Testis (tissue), 2 donors: ENCODE measurements at regions not wholly inside any gene's neighbourhood (a gene's known extent, or its start where the extent isn't known, plus 50 kb on each side); places are given as distances from the start of the nearest gene placed in this dataset.

Experiments used
- DNase-seq: peaks from one replicate; pipeline ENCODE4 v3.0.0-alpha.2; 2019
- H3K27ac ChIP-seq, 2 donors: fragments of 200-600 bp; sonication (generic); one replicate each; pipeline ENCODE4 v1.5.1; 2019
- H3K27me3 ChIP-seq: fragments of 200-600 bp; sonication (generic); one replicate; pipeline ENCODE4 v1.5.1; 2019
- H3K36me3 ChIP-seq: fragments of 200-600 bp; sonication (generic); one replicate; pipeline ENCODE4 v1.5.1; 2017; ENCODE audit warnings: low read depth; ENCODE audit errors: missing control alignments
- H3K4me1 ChIP-seq: fragments of 200-600 bp; sonication (generic); one replicate; pipeline ENCODE4 v1.5.1; 2019
- H3K4me3 ChIP-seq, 2 donors: fragments of 200-600 bp; sonication (generic); one replicate each; pipeline ENCODE4 v1.5.1; 2017 to 2019
- H3K9me3 ChIP-seq: fragments of 200-600 bp; sonication (generic); one replicate; pipeline ENCODE4 v1.5.1; 2017
- CTCF ChIP-seq, 3 experiments: fragments of 450-650 bp in 2 of 3; fragments of 200-600 bp in 1 of 3; sonication (generic) in 1 of 3; IDR thresholded peaks; one replicate each; pipeline ENCODE4 v1.5.1; 2016 to 2019; ENCODE audit warnings: antibody characterized with exemption in 3 of 3, mild to moderate bottlenecking in 2 of 3, moderate library complexity in 1 of 3
- POLR2A ChIP-seq: fragments of 450-650 bp; IDR thresholded peaks from one replicate; pipeline ENCODE4 v1.6.1; 2017; ENCODE audit warnings: antibody characterized with exemption, mild to moderate bottlenecking, moderate library complexity
- whole genome bisulfite sequencing, 2 donors: methylation state at CpG; one replicate each; pipeline ENCODE4 v1.1.5; 2018; 5-methylcytosine and 5-hydroxymethylcytosine counted together
- intact Hi-C: fragments of 100-400 bp; cut with DNase I; formaldehyde crosslinking; loops from one replicate; pipeline ENCODE4 v1.15.1; 2023; ENCODE audit warnings: low total_unique reads

GRCh38 chr4:78695910-78696309 is 80.2 kb upstream of the BMP2K start:
- no peak for TF ChIP-seq CTCF (IDR thresholded peaks at IDR 0.05)
- no peak for TF ChIP-seq POLR2A
- intact Hi-C loops, result no loop called here
- no peaks in the 10 kb centered on the region for H3K9me3 ChIP-seq
- no peaks in the 10 kb centered on the region for H3K4me1 ChIP-seq
- H3K36me3 ChIP-seq, result no peaks in the 10 kb centered on the region
- no peaks in the 10 kb centered on the region for H3K27me3 ChIP-seq
- H3K27ac ChIP-seq, result no peak overlapping the region
- no peak overlapping the region for H3K4me3 ChIP-seq
- 49 to 55% methylated on average over 1 of the region's 1 CpG for WGBS, 2 donors
- DNase-seq, result no peak

- Histone ChIP-seq H3K4me3 (no peak overlapping the region), H3K36me3 (no peaks in the 10 kb centered on the region), H3K4me1 (no peaks in the 10 kb centered on the region), H3K27ac (no peak overlapping the region), H3K27me3 (no peaks in the 10 kb centered on the region), H3K9me3 (no peaks in the 10 kb centered on the region)
- DNase-seq, result no peak
- intact Hi-C loops, result no loop called here
- no peak for TF ChIP-seq CTCF (IDR thresholded peaks at IDR 0.05)
- no peak for TF ChIP-seq POLR2A
These were observed 73.1 kb upstream of the BMP2K start for GRCh38 chr4:78703079-78703478.

- no peak overlapping the region for H3K27ac ChIP-seq
- no peaks in the 10 kb centered on the region for H3K36me3 ChIP-seq
- no peak for DNase-seq
- no peaks in the 10 kb centered on the region for H3K9me3 ChIP-seq
- intact Hi-C loops, result no loop called here
- no peak for TF ChIP-seq POLR2A
- TF ChIP-seq CTCF (IDR thresholded peaks at IDR 0.05), result no peak
- no peaks in the 10 kb centered on the region for H3K27me3 ChIP-seq
- no peak overlapping the region for H3K4me3 ChIP-seq
- H3K4me1 ChIP-seq, result no peaks in the 10 kb centered on the region
These were observed 71.8 kb upstream of the BMP2K start for GRCh38 chr4:78704317-78704716.

DNA sequence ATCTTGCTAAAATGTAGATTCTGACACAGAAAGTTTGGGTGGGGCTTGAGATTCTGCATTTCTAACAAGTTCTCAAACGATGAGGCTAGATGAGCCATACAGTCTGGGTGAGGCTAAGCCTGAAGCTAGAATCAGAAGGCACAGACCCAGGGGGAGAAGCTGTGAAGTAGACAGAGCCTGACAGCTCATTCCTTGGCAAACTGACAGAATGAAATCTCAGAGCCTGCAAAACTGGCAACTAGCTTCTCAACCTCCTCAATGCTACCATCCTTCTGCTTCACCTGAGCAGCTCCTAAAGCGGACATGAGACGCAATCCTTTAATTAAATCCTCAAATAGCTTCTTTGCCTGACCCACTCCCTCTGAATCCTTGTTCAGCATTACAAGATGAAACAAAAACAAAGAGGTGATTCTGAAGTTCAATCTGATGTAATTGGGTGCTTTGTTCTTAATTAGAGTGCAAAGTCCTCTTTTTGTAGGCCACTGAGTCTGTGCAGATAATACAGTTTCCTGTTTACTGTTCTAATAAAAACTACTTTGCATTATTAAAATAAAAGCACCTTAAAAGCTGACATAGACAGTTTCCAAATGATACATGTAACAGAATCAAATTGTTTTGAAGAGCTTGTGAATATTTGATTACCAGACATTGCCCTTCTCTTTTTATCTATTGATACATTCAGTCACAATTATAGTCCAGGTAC is 71.0 kb upstream of the BMP2K start:
- Histone ChIP-seq H3K27ac (no peak overlapping the region), H3K36me3 (no peaks in the 10 kb centered on the region), H3K27me3 (no peaks in the 10 kb centered on the region), H3K4me1 (no peaks in the 10 kb centered on the region), H3K9me3 (no peaks in the 10 kb centered on the region), H3K4me3 (no peak overlapping the region)
- WGBS, 2 donors, result 66 to 78% methylated on average over 3 of the region's 3 CpGs
- DNase-seq, result peak; percentile 16
- intact Hi-C loops, result no loop called here
- TF ChIP-seq CTCF (IDR thresholded peaks at IDR 0.05) (no peak), POLR2A (no peak)

DNA sequence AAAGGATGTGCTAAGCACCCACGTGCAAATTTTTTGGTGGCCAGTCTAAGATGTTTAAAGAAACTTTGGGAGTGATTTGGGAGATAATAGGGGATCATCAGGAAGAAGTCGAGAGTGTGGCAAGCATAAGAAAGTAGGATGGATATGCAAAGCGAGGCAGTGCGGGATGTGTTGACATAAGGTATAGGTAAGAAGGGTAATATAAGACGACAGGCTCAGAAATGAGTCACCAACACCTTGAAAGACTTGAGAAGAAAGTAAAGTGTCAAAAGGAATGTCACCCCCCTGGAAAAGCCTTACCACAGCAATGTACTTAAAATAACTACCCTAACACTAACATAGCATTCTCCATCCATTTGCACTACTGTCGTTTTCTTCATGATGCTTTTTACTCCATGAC is 69.8 kb upstream of the BMP2K start:
- DNase-seq, result no peak

More for the DNA sequence above, 69.8 kb upstream of the BMP2K start:
- 77% methylated on average over 6 of the region's 6 CpGs for WGBS, 2 donors
- no peaks in the 10 kb centered on the region for H3K27me3 ChIP-seq
- H3K4me3 ChIP-seq, result no peak overlapping the region
- TF ChIP-seq POLR2A (no peak), CTCF (IDR thresholded peaks at IDR 0.05) (no peak)
- no peaks in the 10 kb centered on the region for H3K4me1 ChIP-seq
- intact Hi-C loops, result no loop called here
- no peaks in the 10 kb centered on the region for H3K9me3 ChIP-seq
- no peaks in the 10 kb centered on the region for H3K36me3 ChIP-seq
- H3K27ac ChIP-seq, result no peak overlapping the region
